ENCODE measurements at regions not wholly inside any gene's neighbourhood (a gene's known extent, or its start where the extent isn't known, plus 50 kb on each side); places are given as distances from the start of the nearest gene placed in this dataset.

DNA sequence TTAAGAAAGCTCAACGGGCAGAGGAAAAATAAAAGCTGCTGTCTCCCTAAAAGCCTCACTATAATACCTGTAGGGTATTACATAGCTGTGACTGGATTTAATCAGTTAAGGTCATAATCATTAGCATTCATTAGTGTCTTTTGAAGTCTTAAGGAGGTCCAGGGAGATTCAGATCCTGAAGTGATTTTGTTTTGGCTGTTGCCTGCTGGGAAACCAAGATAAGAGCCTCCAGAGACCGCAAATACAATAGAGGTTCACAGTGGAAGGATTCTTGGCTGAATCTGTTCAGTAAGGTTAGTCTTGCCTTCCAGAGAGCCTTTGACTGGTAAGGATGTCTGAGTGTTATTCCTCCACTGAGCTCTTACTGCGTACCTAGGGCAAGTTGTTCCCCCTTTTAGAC lies 54.0 kb upstream of the TNFRSF19 start:
- Mint-ChIP-seq H3K27ac (ENCODE audit: unreplicated experiment) (no peak overlapping the region), H3K9me3 (ENCODE audit: low read depth) (no peaks in the 10 kb centered on the region), H3K27me3 (ENCODE audit: low read depth) (peaks cover 3% of the 10 kb centered on the region), H3K4me3 (ENCODE audit: unreplicated experiment) (no peak overlapping the region), H3K36me3 (ENCODE audit: low read depth) (no peaks in the 10 kb centered on the region), H3K4me1 (ENCODE audit: low read depth) (peaks cover 12% of the 10 kb centered on the region)
- no peak for DNase-seq (ENCODE audit: low spot score)
- TF ChIP-seq, protein P1, sequence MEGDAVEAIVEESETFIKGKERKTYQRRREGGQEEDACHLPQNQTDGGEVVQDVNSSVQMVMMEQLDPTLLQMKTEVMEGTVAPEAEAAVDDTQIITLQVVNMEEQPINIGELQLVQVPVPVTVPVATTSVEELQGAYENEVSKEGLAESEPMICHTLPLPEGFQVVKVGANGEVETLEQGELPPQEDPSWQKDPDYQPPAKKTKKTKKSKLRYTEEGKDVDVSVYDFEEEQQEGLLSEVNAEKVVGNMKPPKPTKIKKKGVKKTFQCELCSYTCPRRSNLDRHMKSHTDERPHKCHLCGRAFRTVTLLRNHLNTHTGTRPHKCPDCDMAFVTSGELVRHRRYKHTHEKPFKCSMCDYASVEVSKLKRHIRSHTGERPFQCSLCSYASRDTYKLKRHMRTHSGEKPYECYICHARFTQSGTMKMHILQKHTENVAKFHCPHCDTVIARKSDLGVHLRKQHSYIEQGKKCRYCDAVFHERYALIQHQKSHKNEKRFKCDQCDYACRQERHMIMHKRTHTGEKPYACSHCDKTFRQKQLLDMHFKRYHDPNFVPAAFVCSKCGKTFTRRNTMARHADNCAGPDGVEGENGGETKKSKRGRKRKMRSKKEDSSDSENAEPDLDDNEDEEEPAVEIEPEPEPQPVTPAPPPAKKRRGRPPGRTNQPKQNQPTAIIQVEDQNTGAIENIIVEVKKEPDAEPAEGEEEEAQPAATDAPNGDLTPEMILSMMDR (IDR thresholded peaks at IDR 0.05) = no peak

DNA sequence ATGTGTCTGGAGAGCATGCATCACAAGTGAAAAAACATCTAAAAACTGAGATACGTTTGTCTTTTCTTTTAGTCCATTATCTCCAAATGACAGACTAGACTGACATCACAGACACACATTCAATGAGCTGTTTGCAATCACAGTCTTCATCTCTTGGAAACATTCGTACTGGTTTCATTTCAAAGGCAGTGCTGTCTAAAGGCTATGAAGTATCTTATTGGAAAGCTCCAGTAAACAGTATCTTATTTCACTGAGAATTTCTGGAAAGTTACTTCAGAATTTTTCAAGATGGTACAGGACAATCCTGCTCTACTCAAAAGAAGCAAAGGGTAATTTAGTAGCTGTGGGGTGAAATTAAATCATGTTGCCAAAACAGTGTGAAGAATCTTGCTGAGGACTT lies 53.5 kb upstream of the TNFRSF19 start:
- Mint-ChIP-seq H3K4me1 (ENCODE audit: low read depth) (peaks cover 8% of the 10 kb centered on the region), H3K27ac (ENCODE audit: unreplicated experiment) (no peak overlapping the region), H3K9me3 (ENCODE audit: low read depth) (no peaks in the 10 kb centered on the region), H3K4me3 (ENCODE audit: unreplicated experiment) (no peak overlapping the region), H3K36me3 (ENCODE audit: low read depth) (no peaks in the 10 kb centered on the region), H3K27me3 (ENCODE audit: low read depth) (peaks cover 3% of the 10 kb centered on the region)
- TF ChIP-seq, protein P1 (IDR thresholded peaks at IDR 0.05) = no peak
- no peak for DNase-seq (ENCODE audit: low spot score)

DNA sequence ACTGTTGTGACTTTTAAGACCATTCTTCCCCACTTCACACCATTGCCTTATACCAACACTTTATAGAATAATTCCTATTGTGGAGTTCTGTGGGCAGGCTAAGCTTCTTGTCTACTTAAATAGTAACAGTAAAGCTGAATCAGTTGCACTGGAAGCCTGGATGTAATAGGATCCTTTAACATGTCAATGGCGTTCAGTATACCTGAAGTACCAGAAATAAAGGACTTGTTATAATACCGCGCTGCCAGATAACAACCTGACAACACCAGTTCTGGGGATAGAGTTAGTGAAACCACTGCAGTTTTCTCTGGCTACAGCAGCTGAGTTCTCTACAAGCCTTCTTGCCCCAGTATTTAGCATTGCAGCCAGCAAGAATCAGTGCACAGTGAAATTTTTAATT lies 52.0 kb upstream of the TNFRSF19 start:
- Mint-ChIP-seq H3K4me3 (ENCODE audit: unreplicated experiment) (no peak overlapping the region), H3K9me3 (ENCODE audit: low read depth) (no peaks in the 10 kb centered on the region), H3K4me1 (ENCODE audit: low read depth) (peaks cover 8% of the 10 kb centered on the region), H3K36me3 (ENCODE audit: low read depth) (no peaks in the 10 kb centered on the region), H3K27ac (ENCODE audit: unreplicated experiment) (no peak overlapping the region), H3K27me3 (ENCODE audit: low read depth) (peaks cover 3% of the 10 kb centered on the region)
- TF ChIP-seq, protein P1 (IDR thresholded peaks at IDR 0.05) = no peak
- no peak for DNase-seq (ENCODE audit: low spot score)
